ENCODE measurements at regions not wholly inside any gene's neighbourhood (a gene's known extent, or its start where the extent isn't known, plus 50 kb on each side); places are given as distances from the start of the nearest gene placed in this dataset.
"Not testable (repeated sequence)": the region's sequence is repeated elsewhere in the genome, so short reads cannot be mapped to it uniquely, and the experiment has no call there.

DNA sequence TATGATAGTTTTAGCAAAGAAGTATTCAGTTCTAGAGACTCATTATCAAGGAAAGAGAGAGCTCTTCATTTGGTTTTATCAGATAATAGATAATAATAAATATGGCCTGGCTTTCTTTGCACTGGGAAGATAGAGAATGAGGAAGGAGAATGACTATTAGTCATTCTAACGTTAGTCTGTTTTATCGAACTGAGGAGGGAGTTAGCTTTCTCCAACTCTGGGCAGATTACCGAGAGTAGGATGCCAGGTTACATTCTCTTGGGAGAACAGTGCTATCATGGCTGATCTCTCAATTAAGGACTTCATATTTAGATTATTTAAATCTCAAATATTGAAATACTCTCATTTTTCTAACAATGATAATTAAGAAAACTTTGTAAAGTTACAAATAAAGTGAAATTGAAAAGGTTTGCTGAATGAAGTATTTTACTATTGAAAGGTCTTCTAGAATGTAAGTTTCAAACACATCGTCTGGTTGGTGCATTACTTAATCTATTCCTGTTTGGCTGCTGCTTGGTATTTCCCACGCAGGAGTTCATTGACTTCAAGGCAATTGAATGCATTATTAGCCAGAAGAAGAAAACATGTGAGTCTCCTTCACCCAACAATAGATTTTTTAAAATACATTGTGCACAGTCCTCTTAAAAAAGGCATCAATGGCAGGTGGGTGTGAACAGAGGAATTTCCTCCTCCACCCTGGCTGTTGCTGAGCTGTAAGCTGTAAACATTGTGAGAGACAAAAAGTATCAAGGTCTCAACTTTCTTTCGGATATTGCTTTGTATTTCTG lies 140.8 kb downstream of the C9orf152 start:
- no peak for DNase-seq

DNA sequence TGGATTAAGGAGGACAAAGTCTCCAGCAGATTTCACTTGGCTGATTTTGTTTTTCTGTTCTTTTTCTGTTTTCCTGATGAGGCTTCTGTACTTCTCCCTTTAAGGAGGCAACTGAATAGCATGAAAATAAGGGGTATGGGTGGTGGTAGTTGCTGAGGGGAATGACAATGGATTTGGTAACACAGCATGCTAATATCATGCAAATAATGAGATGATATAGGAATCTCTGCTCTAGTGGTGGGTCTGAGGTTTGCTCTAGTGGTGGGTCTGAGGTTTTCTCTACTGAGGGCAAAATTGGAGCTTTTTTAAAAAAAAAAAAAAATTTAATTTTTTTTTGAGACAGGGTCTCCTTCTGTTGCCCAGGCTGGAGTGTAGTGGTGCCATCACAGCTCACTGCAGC lies 139.7 kb downstream of the C9orf152 start:
- DNase-seq: no peak

DNA sequence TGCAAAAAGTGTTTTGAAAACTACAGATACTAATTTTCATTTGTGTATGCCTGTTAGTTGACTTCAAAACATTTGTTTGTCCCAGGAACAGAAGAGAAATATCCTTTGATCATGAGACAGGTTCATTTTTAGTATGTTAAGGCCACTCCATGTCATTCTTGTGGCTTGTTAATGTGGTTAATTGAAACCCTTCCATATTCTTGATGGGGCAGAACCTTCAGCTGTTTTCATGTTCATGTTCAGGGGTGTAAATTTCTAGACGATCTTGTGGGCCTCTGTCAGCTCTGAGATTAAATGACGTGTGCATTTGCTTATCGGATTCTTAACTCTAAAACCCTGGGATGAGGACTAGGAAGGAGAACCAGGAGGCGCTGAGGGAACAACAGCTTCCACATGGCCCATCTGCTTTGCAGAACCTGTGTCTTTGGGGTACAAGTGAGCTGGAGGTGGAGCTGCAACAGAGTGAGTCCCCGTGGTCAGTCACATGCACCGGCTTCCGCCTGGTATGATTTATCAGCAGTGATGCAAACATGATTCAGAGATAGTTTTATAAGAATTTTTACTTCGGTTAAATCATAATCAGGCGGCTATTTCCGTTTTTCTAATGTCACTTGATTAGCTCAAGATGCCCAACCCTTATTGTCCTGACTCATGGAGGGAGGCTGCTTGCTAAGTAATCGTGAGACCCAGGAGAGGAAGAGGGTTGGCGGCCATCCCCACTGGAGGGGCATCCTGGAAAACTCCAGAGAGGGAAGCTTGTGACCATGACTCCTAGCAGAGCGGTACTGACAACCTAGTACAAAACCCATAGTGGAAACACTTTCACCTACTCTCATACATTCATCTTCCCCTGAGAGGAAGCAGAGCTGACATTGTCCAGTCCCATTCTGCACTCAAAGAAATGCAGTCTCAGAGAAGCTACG lies 138.4 kb downstream of the C9orf152 start:
- no peak for DNase-seq

DNA sequence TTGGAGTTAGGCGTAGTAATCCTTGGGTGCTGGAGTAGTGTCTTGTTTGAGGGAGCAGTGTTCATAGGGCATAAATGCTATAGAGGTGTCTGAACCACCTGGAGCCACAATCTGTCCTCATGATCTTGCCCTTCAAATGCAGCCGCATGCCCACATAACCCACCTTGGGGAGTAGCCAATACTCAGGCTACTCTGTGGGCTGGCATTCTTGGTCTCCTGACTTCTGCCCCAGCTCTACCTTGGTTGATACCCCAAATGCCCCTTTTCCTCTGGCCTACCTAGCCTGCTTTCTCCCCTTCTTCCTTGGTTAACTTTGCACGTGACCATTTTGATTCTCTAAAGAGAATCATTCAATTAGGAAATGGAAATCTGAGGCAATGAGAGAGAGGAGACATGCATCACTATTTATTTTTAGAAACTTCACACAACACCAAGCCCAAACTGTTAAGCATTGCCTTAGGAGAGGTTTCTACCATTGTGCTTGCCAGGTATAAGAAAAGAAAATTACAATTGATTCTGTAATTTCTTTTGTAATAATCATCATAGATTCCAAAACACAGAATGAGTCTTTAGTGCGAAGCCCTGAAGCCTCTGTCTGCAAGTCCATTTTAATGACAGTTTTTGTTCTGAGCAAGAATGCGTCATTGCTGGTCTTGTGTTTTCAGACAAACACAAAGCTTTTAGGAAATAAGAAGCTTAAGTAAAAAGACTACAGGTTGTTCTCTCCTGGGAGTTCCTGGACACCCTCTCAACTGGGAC lies 135.2 kb downstream of the C9orf152 start:
- peak; percentile 3 for DNase-seq

DNA sequence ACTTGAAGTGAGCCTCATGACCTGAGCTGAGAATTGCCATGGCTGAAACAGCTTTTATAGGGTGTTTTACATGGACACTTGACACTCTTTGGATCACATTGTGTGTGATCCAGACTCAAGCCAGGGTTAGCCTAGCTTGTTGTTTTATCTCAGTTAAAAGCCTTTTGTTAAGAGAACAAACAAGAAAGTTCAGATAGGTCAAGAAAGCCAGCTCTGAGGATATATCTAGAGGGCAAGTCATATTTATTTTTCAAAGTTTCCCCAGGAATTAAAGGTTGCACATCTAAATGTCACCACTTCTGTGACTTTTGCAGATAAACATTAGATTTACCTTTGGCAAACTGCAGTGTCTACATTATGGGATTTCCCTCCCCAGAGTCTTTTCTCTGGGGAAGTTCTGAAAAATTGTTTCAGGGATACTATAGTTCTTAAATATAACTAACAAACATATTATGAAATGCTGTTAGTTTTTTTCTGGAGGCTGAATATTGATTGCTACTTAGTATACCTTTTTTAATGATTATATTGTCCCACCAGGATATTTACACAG lies 134.5 kb downstream of the C9orf152 start:
- DNase-seq: no peak

DNA sequence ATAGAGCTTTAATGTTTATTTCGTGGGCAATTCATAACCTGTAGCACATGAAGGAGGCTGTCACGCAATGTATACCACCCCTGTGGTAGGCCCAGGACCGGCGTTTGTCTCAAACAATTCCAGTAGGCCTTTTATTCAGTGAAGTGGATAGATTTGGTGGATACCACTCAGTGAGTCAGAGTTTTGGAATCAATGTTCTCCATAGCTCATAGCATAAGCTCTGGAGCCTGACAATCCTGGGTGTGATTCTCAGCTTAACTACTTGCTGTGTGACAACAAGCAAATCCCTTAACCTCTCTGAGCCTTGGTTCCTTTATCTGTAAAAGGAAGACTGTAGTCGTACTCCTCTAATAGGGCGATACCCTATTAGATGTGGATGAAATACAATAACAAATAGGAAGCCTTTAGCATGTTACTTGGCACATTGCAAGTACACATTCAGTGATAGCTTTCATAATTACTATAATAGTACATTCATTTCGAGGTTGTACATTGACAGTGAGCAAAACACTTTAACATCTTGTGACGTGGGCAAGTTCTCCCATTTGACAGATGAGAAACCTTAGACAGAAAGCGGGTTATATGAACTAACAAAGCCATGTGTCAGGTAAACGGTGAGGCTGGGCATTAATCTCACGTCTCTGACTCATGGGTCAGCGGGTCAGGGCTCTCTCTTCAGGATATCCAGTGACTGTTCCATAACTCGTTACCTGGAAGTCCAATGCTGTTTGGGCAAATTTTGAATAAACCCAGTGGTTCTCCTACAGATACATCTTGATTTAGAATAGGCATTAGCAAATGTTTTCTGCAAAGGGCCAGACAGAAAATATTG lies 130.8 kb downstream of the C9orf152 start:
- DNase-seq: no peak

DNA sequence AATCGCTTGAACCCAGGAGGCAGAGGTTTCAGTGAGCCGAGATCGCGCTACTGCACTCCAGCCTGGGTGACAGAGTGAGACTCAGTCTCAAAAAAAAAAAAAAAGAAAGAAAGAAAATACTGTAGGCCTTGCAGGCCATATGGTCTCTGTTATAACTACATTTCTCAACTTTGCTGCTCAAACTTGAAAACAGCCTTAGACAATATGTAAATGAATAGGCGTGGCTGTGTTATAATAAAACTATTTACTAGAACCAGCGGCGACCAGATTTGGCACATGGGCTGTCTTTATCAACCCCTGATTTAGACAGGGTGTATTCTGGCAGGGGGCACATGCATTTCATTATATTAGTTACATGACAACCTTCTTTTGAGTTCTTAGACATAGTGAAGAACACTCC lies 130.0 kb downstream of the C9orf152 start:
- DNase-seq: no peak

DNA sequence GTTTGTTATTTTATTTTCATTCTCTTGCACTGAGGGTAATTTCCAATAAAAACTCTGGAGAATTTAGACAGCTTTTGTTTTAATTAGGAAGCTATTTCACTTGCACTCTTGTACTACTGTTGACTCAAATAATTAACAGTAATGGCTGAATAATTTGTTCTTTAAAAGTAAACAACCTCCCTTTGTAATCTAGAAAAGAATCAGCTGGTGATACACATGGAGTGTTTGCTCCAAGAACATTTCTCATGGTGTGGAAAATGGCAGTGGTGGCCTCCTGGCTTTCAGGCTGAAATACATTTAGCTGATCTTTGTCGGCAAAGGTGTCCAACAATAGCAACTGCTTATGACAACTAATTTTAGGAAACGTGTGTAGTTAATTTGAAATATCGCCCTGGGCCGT lies 129.4 kb downstream of the C9orf152 start:
- no peak for DNase-seq

DNA sequence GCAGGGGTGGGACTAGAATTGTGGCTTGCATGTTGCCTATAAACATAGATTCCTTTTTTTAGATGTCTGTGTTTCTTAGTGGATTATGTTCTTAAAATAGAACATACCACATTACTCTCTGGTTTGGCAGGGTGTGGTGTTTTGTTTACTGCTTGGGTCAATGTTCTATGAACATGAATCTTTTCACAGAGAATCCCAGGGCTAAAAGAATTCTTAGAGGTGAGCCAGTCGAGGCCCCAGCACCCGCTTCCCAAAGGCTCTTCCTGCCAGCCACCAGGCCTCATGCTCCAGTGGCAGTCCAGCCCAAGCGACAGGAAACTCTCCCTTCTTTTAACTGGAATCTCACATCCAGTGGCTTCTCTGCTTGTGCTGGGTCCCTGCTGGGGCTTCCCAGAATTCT lies 126.6 kb downstream of the C9orf152 start:
- no peak for DNase-seq

DNA sequence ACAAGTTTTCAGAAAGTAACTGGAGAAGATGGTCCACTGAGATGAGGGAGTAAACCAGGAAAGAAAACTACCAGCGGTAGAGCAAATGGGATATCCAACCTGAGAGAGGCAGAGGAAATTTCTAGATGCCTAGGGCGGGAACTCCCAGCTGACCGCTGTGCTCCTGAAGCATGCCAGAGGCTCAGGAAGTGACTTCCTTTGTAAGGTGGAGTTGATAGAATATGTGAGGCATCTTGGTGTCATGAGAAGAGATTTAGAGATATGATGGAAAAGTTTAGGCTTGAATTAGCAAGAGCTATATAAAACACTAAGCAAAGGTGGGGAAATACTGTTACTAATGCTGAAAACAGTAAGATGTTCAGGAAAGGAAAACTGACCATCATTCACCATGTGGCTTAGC lies 124.1 kb downstream of the C9orf152 start:
- DNase-seq: no peak

DNA sequence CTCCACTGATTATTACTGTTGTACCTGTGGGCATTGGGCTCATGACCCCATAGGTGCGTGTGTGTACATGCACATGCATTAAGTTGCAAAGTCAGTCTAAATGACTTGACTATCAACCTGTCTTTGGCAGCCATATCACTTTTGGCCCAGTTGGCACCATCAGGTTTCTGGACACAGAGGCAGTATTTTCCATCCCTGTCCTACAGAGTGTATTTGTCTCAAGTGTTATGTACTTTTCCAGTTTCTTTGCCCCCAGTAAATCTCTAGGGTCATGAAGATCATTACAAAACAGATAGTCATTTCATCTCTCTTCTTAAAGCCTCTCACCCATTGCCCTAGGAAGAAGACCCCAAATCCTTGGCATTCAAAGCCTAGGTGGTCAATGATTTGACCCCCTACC lies 121.4 kb downstream of the C9orf152 start:
- DNase-seq: no peak

DNA sequence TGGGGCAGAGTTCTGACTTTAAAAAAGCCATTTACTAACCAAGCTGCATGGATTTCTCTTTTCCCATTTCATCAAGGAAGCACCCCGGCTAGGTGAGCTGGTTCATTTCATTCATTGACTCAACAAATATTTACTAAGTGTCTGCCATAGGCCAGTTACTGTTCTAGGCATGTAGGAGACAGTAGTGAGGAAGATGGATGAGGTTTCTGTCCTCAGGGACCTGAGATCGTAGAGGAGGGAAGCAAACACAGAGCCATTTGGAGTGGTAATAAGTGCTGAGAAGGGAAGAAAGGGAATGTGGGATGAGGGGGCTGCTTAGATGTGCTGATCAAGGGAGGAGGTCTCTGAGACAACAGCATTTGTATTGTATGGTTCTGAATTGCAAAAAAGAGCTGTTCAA lies 120.4 kb downstream of the C9orf152 start:
- no peak for DNase-seq

DNA sequence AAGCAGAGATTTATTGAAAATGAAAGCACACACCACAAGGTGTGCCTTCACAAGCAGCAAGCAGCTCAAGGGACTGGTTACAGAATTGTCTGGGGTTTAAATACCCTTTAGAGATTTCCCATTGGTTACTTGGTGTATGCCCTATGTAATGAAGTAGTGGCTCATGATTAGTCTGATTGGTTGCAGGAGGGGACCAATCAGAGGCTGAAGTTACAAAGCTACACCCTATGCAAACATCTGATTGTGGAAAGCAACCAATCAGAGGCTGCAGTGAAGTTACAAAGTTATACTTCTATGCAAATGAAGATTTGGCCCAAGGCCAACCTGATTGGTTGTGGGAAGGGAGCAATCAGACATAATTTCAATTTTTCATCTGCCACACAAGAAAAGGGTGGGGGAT lies 119.9 kb downstream of the C9orf152 start:
- no peak for DNase-seq

DNA sequence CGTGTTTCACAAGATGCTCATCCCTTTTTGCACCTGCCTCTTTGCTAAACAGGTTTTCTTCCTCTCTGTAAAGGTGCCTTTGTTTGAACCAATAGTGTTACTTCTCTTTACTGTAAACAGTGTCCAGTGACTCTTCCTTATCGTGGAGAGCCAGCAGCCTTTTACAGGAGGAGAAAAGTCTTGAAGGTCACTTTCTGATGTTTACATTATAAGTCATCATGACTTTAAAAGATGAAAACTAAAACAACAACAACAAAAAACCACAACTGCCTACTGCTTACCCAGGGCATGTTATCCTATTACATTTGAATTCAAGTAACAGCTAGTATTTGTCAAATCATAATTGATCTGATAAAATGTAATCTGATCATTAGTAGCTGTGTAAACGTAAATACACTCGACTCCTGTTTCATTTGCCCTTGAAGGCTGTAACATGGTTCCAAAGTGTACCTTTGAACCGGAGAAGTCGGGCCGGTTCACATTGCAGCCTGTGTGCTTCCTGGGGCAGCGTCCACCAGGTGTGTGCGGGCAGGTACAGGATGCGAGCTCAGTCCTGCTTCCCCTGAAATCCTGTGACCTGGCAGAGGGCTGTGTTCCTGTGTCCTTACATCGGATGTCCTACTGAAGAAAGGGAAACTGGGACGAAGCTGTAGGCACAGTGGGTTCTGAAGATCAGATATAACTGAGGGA lies 118.1 kb downstream of the C9orf152 start:
- DNase-seq: no peak

DNA sequence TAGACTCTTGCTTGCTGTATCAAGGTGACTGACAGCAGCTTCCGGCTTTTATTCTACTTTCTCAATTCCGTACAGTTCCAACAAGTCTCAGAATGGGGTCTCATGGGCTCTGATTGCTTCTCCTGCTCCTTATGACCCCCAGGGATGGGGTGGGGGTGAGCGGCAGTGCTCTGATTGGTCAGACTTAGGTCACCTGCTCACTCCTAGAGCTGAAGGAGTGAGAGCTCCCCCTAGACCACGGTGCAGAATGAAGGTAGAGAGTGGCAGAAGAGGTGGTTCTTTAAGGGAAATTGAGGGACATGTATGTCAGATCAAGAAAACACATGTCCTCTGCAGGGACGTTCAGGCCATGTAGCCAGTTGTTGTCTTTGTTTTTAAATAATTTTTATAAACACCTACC lies 115.2 kb downstream of the C9orf152 start:
- DNase-seq: no peak

DNA sequence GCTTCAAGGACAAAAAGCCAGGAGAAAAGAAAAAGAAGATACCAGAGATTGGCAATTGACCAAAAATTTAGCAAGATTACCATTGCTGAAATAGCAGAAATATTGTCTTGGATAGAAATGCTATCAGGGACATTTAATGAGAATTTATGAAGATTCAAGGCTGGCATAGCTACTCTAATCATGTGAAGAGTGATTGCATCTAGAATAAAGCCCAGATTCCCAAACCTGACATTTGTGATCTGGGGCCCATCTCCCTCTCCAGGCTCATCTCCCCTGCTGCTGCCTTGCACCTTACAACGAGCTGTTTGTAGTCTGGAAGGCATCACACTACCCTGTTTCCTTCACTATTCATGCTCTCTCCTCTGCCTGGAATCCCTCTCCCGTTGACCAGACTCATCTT lies 114.5 kb downstream of the C9orf152 start:
- DNase-seq: no peak

DNA sequence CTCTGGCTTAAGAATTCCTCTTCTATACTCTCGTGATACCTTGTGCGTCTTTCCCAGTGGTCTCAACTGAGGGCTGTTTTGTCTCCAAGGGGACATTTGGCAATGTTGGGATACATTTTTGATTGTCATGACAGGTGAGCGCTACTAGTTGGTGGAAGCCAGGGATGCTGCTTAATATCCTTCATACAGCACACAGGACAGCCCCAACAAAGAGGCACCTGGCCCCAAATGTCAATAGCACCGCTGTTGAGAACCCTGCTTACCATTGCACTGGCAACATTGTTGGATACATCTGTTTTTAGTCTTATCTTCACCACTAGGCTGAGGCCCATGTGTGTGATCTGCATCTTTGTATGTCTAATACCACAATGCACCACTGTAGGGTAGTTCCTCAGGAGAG lies 114.1 kb downstream of the C9orf152 start:
- no peak for DNase-seq

DNA sequence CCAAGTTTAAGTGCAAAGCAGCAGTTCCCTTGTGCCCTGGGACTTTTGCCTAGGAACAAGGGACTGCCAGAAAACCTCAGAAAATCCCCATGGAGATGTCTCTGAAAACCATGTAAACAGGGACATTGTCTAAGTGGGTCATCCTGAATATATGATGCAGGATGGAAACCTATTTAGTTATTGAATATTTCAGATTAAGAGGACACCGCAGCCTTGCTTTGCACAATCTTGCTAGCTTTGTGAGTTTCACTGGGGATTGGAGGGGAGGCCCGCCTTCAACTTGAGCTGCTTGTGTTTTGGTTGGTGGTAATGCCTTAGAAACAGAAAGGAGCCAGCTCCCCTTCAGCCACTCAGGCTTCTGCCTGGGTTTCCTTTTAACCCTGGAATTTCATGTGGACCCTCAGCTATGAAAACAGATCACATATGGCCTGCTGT lies 112.8 kb downstream of the C9orf152 start:
- peak; percentile 36 for DNase-seq

DNA sequence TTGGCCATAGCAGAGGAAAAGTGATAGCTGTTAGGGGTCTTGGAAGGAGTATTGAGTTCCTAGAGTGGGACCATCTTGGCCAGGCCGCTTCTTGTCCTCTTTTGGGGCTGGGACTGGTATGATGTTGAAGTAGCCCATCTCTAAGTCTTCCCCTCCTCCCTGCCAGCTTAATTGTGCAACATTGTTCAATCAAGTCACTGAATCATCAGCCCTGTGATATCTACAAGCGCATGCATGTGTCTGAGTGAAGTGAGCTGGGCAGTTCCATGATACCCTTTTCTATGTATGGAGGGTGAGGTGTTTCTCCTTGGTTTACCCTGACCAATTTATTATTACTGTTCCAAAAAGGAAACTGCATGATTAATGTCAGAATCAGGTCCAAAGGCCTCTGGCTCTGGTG lies 112.2 kb downstream of the C9orf152 start:
- DNase-seq: no peak

DNA sequence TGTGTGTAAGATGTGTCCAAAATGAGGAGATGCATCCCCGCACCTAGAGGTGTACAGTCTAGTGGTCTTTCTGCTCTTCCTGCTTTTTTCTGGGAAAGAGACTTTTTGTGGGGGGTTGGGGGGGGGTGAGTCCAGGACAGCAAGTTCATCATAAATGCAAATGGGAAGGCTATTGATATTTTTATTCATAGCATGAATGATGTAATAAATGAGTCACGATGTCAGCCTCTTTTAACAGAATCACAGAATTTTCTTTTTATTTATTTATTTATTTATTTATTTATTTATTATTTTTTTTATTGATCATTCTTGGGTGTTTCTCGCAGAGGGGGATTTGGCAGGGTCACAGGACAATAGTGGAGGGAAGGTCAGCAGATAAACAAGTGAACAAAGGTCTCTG lies 111.3 kb downstream of the C9orf152 start:
- not testable (repeated sequence) for DNase-seq

All from midbrain (tissue), 1 donor.